ENCODE measurements at regions not wholly inside any gene's neighbourhood (a gene's known extent, or its start where the extent isn't known, plus 50 kb on each side); places are given as distances from the start of the nearest gene placed in this dataset.
A peak's percentile ranks its signal among the peaks of the same experiment; 100 is the strongest.

GRCh38 chr10:107728807-107729206 is 564.3 kb upstream of the SORCS1 start:
- BruUV-seq (replicated peaks): no TSS peak
- Histone ChIP-seq H3K4me2 (ENCODE audit: low read length) (peak overlapping the region; percentile 48; the same call in 1 of the 2 replicates), H3K4me3 (ENCODE audit: low read length) (no peak overlapping the region), H3K79me2 (ENCODE audit: low read length) (no peaks in the 10 kb centered on the region), H3K9me3 (ENCODE audit: low read length) (no peaks in the 10 kb centered on the region), H3K36me3 (ENCODE audit: low read depth, low read length) (no peaks in the 10 kb centered on the region), H2AFZ (ENCODE audit: low read length) (no peak overlapping the region), H3F3A (ENCODE audit: low read length, unreplicated experiment) (no peaks in the 10 kb centered on the region), H4K20me1 (ENCODE audit: low read length) (no peaks in the 10 kb centered on the region), H3K9ac (ENCODE audit: low read length) (no peak overlapping the region), H3K27ac (ENCODE audit: low read length) (peak overlapping the region; percentile 27; the same call in 1 of the 2 replicates), H3K9me2 (replicated peaks; ENCODE audit: low read length) (no peaks in the 10 kb centered on the region), H3K4me1 (ENCODE audit: insufficient read depth, low read length) (peaks cover 42% of the 10 kb centered on the region), H3K27me3 (ENCODE audit: low read length) (no peaks in the 10 kb centered on the region)
- TF ChIP-seq EZH2 (IDR thresholded peaks at IDR 0.05; ENCODE audit: low read length, unreplicated experiment) (no peak), CTCF (conservative IDR thresholded peaks at IDR 0.05; ENCODE audit: low read depth, low read length) (no peak), EZH2phosphoT487 (IDR thresholded peaks at IDR 0.05; ENCODE audit: borderline replicate concordance, low read length) (no peak)
- intact Hi-C loops (cut with micrococcal nuclease): no loop called here
- ChIA-PET POLR2A (ENCODE audit: unreplicated experiment) (no interaction called here), CTCF (no interaction called here)
- DNase-seq: peak; percentile 79
- no peak for ATAC-seq

GRCh38 chr10:107727767-107728317 is 563.3 kb upstream of the SORCS1 start:
- no peak overlapping the region for H2AFZ ChIP-seq (ENCODE audit: low read length)
- no peak overlapping the region for H3K9ac ChIP-seq (ENCODE audit: low read length)
- no peaks in the 10 kb centered on the region for H4K20me1 ChIP-seq (ENCODE audit: low read length)
- no peak for TF ChIP-seq EZH2phosphoT487 (IDR thresholded peaks at IDR 0.05; ENCODE audit: borderline replicate concordance, low read length)
- TF ChIP-seq CTCF (conservative IDR thresholded peaks at IDR 0.05; ENCODE audit: low read depth, low read length): no peak
- no peak for TF ChIP-seq EZH2 (IDR thresholded peaks at IDR 0.05; ENCODE audit: low read length, unreplicated experiment)
- ChIA-PET POLR2A (ENCODE audit: unreplicated experiment) (no interaction called here), CTCF (no interaction called here)
- no peak overlapping the region for H3K4me3 ChIP-seq (ENCODE audit: low read length)
- no peak overlapping the region for H3K4me2 ChIP-seq (ENCODE audit: low read length)
- no peaks in the 10 kb centered on the region for H3K9me3 ChIP-seq (ENCODE audit: low read length)
- peak; percentile 48 for DNase-seq
- H3K79me2 ChIP-seq (ENCODE audit: low read length): no peaks in the 10 kb centered on the region
- H3K9me2 ChIP-seq (replicated peaks; ENCODE audit: low read length): no peaks in the 10 kb centered on the region
- BruUV-seq (replicated peaks): no TSS peak
- no peaks in the 10 kb centered on the region for H3K36me3 ChIP-seq (ENCODE audit: low read depth, low read length)
- H3K27me3 ChIP-seq (ENCODE audit: low read length): no peaks in the 10 kb centered on the region
- peaks cover 34% of the 10 kb centered on the region for H3K4me1 ChIP-seq (ENCODE audit: insufficient read depth, low read length)
- ATAC-seq: no peak
- intact Hi-C loops (cut with micrococcal nuclease): loop anchor here (2.0 kb wide), 1 partner anchor 19 kb away; no protein-coding TSS in a partner anchor
- no peaks in the 10 kb centered on the region for H3F3A ChIP-seq (ENCODE audit: low read length, unreplicated experiment)
- no peak overlapping the region for H3K27ac ChIP-seq (ENCODE audit: low read length)

- Histone ChIP-seq H2AFZ (ENCODE audit: low read length) (no peak overlapping the region), H3K9me3 (ENCODE audit: low read length) (no peaks in the 10 kb centered on the region), H3K4me2 (ENCODE audit: low read length) (no peak overlapping the region), H4K20me1 (ENCODE audit: low read length) (no peaks in the 10 kb centered on the region), H3K36me3 (ENCODE audit: low read depth, low read length) (no peaks in the 10 kb centered on the region), H3F3A (ENCODE audit: low read length, unreplicated experiment) (no peaks in the 10 kb centered on the region), H3K4me1 (ENCODE audit: insufficient read depth, low read length) (peaks cover 10% of the 10 kb centered on the region; the same call in 1 of the 2 replicates), H3K9me2 (replicated peaks; ENCODE audit: low read length) (no peaks in the 10 kb centered on the region), H3K27ac (ENCODE audit: low read length) (no peak overlapping the region), H3K79me2 (ENCODE audit: low read length) (no peaks in the 10 kb centered on the region), H3K27me3 (ENCODE audit: low read length) (no peaks in the 10 kb centered on the region), H3K9ac (ENCODE audit: low read length) (no peak overlapping the region), H3K4me3 (ENCODE audit: low read length) (no peak overlapping the region)
- TF ChIP-seq EZH2 (IDR thresholded peaks at IDR 0.05; ENCODE audit: low read length, unreplicated experiment) (no peak), CTCF (conservative IDR thresholded peaks at IDR 0.05; ENCODE audit: low read depth, low read length) (no peak), EZH2phosphoT487 (IDR thresholded peaks at IDR 0.05; ENCODE audit: borderline replicate concordance, low read length) (no peak)
- CTCF ChIA-PET: no interaction called here
- POLR2A ChIA-PET (ENCODE audit: unreplicated experiment): no interaction called here
- DNase-seq (no peak), ATAC-seq (no peak)
- intact Hi-C loops (cut with micrococcal nuclease): no loop called here
- no TSS peak for BruUV-seq (replicated peaks)
These were observed 554.4 kb upstream of the SORCS1 start for GRCh38 chr10:107718864-107719263.
